HS-27A (cell line): ENCODE measurements at regions not wholly inside any gene's neighbourhood (a gene's known extent, or its start where the extent isn't known, plus 50 kb on each side); places are given as distances from the start of the nearest gene placed in this dataset.
"Not testable (repeated sequence)": the region's sequence is repeated elsewhere in the genome, so short reads cannot be mapped to it uniquely, and the experiment has no call there.

Source experiments
- DNase-seq: peaks from one replicate; pipeline ENCODE4 v3.0.0-alpha.2; 2012; ENCODE audit warnings: low read depth, missing footprints

GRCh38 chr3:130800829-130801228 is 54.2 kb upstream of the PIK3R4 start:
- no peak for DNase-seq

- no peak for DNase-seq
Measured at GRCh38 chr3:130801473-130801872, 54.8 kb upstream of the PIK3R4 start.

DNA sequence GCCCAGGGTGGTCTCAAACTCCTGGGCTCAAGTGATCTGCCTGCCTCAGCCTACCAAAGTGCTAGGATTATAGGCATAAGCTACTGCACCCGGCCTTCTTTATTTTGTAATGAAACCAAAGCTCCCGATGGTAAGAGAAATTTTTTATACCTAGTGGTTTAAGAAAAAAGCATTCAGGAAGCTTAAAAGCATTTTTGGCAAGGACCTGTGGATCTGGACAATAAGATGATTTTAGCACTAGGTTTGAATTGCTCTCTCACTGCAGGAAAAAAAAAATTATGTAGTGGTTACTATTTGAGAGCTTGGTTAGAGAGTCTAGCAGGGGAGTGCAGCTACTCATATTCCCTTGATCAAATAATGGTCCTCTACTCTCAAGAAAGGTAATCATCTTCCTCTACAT is 64.9 kb upstream of the PIK3R4 start:
- DNase-seq, result no peak

- DNase-seq, result no peak
Measured at GRCh38 chr3:130814691-130815472, 68.3 kb upstream of the PIK3R4 start.

DNA sequence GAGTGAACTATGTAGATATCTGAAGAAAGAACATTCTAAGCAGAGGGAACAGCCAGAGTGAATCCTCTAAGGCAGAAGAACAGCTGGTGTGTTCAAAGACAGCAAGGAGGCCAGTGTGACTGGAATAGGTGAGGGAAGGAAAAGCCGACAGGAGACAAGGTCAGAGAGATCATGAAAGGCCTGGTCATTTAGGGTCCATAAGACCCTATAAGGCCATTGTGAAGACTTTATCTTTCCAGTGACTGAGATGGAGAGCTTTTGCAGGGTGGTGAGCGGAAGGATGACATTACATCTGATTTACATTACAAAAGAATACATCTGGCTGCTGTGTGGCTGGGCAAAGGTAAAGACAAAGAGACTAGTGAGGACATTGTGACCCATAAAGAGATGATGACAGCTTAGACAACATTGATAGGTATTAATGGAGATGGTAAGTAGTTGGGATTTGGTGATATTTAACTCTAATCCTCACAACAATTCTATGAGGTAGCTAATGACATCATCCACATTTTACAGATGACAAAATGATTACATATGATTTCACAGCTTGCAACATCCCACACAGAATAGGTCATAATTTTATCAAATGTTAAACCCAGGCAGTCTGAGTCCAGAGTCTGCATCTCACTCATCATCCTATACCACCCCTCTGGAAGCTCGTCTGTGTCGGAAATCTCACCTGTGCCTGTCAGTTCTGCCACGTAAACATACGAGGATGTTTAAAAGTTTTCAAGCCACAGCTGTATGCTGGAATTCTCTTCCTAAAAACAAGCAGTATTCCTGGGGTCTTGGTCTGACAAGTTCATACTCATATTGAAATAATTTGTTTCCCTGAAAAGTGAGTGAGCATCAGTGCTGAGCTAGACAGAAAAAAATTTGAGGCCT is 70.2 kb upstream of the PIK3R4 start:
- no peak for DNase-seq

- DNase-seq, result not testable (repeated sequence)
Measured at GRCh38 chr3:130818066-130818465, 71.4 kb upstream of the PIK3R4 start.

GRCh38 chr3:130820976-130821375 is 72.9 kb upstream of the ATP2C1 start:
- peak; percentile 29 for DNase-seq

- no peak for DNase-seq
Measured at GRCh38 chr3:130821806-130822205, 72.1 kb upstream of the ATP2C1 start.

- DNase-seq, result no peak
Measured at GRCh38 chr3:130823241-130823884, 70.5 kb upstream of the ATP2C1 start.

DNA sequence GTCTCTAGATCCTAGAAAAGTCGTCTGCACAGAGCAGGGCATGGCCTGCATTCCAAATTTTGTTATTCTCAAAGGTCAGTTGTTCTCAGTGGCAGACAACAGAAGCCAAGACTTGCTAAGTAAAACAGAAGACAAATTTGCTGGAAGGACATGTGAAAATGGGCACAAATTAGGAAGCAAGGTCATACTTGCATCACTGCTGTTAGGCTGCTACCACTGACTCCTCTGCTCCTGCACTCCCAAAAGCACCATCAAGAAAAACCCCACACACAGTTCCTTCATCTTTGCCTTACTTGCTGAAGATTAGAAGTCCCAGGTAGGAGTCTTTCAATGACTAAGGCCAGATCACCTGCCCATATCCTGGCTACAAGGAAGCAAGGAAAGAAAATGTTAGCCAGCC is 69.9 kb upstream of the ATP2C1 start:
- no peak for DNase-seq

GRCh38 chr3:130825762-130826299 is 68.1 kb upstream of the ATP2C1 start:
- DNase-seq, result no peak

- no peak for DNase-seq
Measured at GRCh38 chr3:130826516-130827182, 67.2 kb upstream of the ATP2C1 start.

GRCh38 chr3:130827486-130827885 is 66.4 kb upstream of the ATP2C1 start:
- no peak for DNase-seq

GRCh38 chr3:130828948-130829947 is 64.6 kb upstream of the ATP2C1 start:
- DNase-seq, result no peak

DNA sequence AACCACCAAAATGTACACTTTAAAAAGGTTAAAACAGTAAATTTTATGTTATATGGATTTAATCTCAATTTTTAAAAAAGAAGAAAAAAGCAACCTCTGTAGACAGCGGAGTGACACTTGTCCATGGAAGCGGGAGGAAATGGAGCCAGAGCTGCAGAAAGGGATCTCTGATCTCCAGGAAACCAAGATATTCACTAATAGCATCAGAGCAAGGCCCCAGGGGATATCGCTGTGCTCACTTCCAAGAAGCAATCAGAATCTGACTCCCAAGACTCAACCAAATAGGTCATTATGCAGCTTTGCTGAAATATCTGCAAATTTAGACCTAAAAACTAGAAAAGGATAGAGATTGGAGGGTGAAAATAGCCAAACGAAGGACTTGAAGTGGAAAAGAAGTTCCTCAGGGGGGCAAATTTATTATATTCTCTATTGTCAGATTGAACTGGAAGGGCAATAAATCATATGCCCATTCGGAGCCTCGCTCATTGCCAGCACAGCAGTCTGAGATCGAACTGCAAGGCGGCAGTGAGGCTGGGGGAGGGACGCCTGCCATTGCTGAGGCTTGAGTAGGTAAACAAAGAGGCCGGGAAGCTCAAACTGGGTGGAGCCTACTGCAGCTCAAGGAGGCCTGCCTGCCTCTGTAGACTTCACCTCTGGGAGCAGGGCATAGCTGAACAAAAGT is 62.0 kb upstream of the ATP2C1 start:
- no peak for DNase-seq

- DNase-seq, result not testable (repeated sequence)
Measured at GRCh38 chr3:130832401-130832746, 61.5 kb upstream of the ATP2C1 start.

- no peak for DNase-seq
Measured at GRCh38 chr3:130834476-130834875, 59.4 kb upstream of the ATP2C1 start.

GRCh38 chr3:130835483-130835882 is 58.4 kb upstream of the ATP2C1 start:
- no peak for DNase-seq

- no peak for DNase-seq
Measured at GRCh38 chr3:130838898-130839600, 54.8 kb upstream of the ATP2C1 start.
